HepG2 (cell line): ENCODE measurements at regions not wholly inside any gene's neighbourhood (a gene's known extent, or its start where the extent isn't known, plus 50 kb on each side); places are given as distances from the start of the nearest gene placed in this dataset.

Experiments
- ATAC-seq: fragments of 200-7000 bp; cut with Tn5 transposase; 3 replicates; pipeline ENCODE4 v1.9.1; 2020; ENCODE audit warnings: mild to moderate bottlenecking, moderate library complexity
- BruUV-seq: library from RNA; stranded (reverse); fragments of 400-500 nt; replicated peaks from 2 replicates; lab custom pipeline; 2021; lab: Mats Ljungman, UMichigan
- CTCF ChIA-PET: fragments of 300-600 bp; formaldehyde crosslinking; extraction: SDS; loops from one replicate; lab custom pipeline; 2021; ENCODE audit warnings: low total read pairs, inconsistent platforms, low intra/inter-chr PET ratio; lab: Yijun Ruan, JAX
- POLR2A ChIA-PET: fragments of 350-600 bp; sonication (Branson Sonifier 250); formaldehyde crosslinking; loops from one replicate; lab custom pipeline; 2020; ENCODE audit warnings: antibody characterized with exemption, inconsistent platforms; lab: Yijun Ruan, JAX
- DNase-seq: peaks from one replicate; pipeline ENCODE4 v3.0.0-alpha.2; 2015; ENCODE audit warnings: low spot score
- FAIRE-seq: peaks from 3 replicates; lab custom pipeline; 2011; peaks lifted over from hg19 to GRCh38; lab: Jason Lieb, UNC
- H2AFZ ChIP-seq: one replicate; pipeline ENCODE4 v1.6.1; 2011; ENCODE audit warnings: low read length, inconsistent platforms
- H3K27ac ChIP-seq: fragments of 300-600 bp; 3 replicates; pipeline ENCODE4 v1.8.0; 2011; ENCODE audit warnings: mixed run types, mild to moderate bottlenecking, mixed read lengths, low read length, inconsistent platforms; ENCODE audit not compliant: insufficient read depth; ENCODE audit errors: extremely low read length
- H3K27me3 ChIP-seq, 2 experiments: fragments of 200-600 bp in 1 of 2; 2 replicates in 1 of 2; 3 replicates in 1 of 2; pipeline versions ENCODE4 v1.6.0 to v1.8.0; 2011; ENCODE audit warnings: low read length in 2 of 2, mild to moderate bottlenecking in 2 of 2, moderate library complexity in 2 of 2, inconsistent platforms in 1 of 2; ENCODE audit not compliant: insufficient read depth in 2 of 2, control insufficient read depth in 1 of 2
- H3K36me3 ChIP-seq, 2 experiments: fragments of 200-600 bp in 1 of 2; replicated peaks in 1 of 2; 2 replicates in 1 of 2; 3 replicates in 1 of 2; pipeline versions ENCODE4 v1.5.1 to v1.8.0; 2011; ENCODE audit warnings: low read length in 2 of 2, inconsistent platforms in 1 of 2; ENCODE audit not compliant: insufficient read depth in 2 of 2, control insufficient read depth in 1 of 2
- H3K4me1 ChIP-seq: 2 replicates; pipeline ENCODE4 v1.5.1; 2012; ENCODE audit warnings: low read length, inconsistent platforms; ENCODE audit not compliant: insufficient read depth
- H3K4me2 ChIP-seq: 2 replicates; pipeline ENCODE4 v1.6.0; 2011; ENCODE audit warnings: low read depth, low read length, inconsistent platforms
- H3K4me3 ChIP-seq, 3 experiments: fragments of 200-600 bp in 1 of 3; sonication (generic), shearing (Covaris generic) in 1 of 3; replicated peaks in 1 of 3; 2 replicates each; pipeline ENCODE4 v1.5.1; 2011 to 2016; ENCODE audit warnings: low read length in 3 of 3, inconsistent platforms in 2 of 3, low read depth in 2 of 3, mild to moderate bottlenecking in 2 of 3, control low read depth in 1 of 3, mixed read lengths in 1 of 3; ENCODE audit not compliant: insufficient read depth in 1 of 3
- H3K79me2 ChIP-seq: one replicate; pipeline ENCODE4 v1.6.1; 2011; ENCODE audit warnings: low read length, inconsistent platforms; ENCODE audit not compliant: insufficient read depth
- H3K9ac ChIP-seq: 2 replicates; pipeline ENCODE4 v1.6.0; 2011; ENCODE audit warnings: mild to moderate bottlenecking, low read depth, low read length, inconsistent platforms; ENCODE audit not compliant: insufficient read depth
- H3K9me3 ChIP-seq: 2 replicates; pipeline ENCODE4 v1.5.1; 2012; ENCODE audit warnings: mild to moderate bottlenecking, low read length
- H4K20me1 ChIP-seq: 2 replicates; pipeline ENCODE4 v1.6.0; 2011; ENCODE audit warnings: inconsistent platforms, mild to moderate bottlenecking, low read length, moderate library complexity; ENCODE audit not compliant: insufficient read depth
- ARHGAP35 ChIP-seq: sonication (generic); formaldehyde crosslinking; IDR thresholded peaks from 2 replicates; pipeline ENCODE4 v1.9.0; 2022; ENCODE audit warnings: mild to moderate bottlenecking, inconsistent platforms, moderate library complexity, missing genetic modification reagents, borderline replicate concordance
- CTCF ChIP-seq: sonication (generic); formaldehyde crosslinking; IDR thresholded peaks from 2 replicates; pipeline ENCODE4 v1.5.0; 2020; ENCODE audit warnings: mild to moderate bottlenecking, missing genetic modification reagents, moderate library complexity
- DNMT1 ChIP-seq: sonication (generic); formaldehyde crosslinking; IDR thresholded peaks from 2 replicates; pipeline ENCODE4 v1.5.1; 2020; ENCODE audit warnings: mild to moderate bottlenecking, missing genetic modification reagents
- DZIP1 ChIP-seq: sonication (generic); formaldehyde crosslinking; IDR thresholded peaks from 2 replicates; pipeline ENCODE4 v1.5.0; 2020; ENCODE audit warnings: mild to moderate bottlenecking, missing genetic modification reagents
- IRF9 ChIP-seq: sonication (generic); formaldehyde crosslinking; IDR thresholded peaks from 2 replicates; pipeline ENCODE4 v1.8.0; 2022; ENCODE audit warnings: missing genetic modification reagents, mild to moderate bottlenecking, borderline replicate concordance
- SRF ChIP-seq: IDR thresholded peaks from 2 replicates; pipeline ENCODE4 v1.6.1; 2011; ENCODE audit warnings: mild to moderate bottlenecking, low read depth, low read length, moderate library complexity
- SSRP1 ChIP-seq: IDR thresholded peaks from 2 replicates; pipeline ENCODE4 v1.6.1; 2016; ENCODE audit warnings: control low read depth
- STAT5B ChIP-seq: sonication (generic); formaldehyde crosslinking; IDR thresholded peaks from 2 replicates; pipeline ENCODE4 v1.4.0; 2020; ENCODE audit warnings: missing genetic modification reagents
- THAP11 ChIP-seq: IDR thresholded peaks from 2 replicates; pipeline ENCODE4 v1.6.1; 2016; ENCODE audit warnings: missing biosample characterization, missing genetic modification reagents
- WGBS: methylation state at CpG from one replicate; pipeline ENCODE4 v1.1.6; 2017; ENCODE audit warnings: low lambda C conversion rate; 5-methylcytosine and 5-hydroxymethylcytosine counted together
- in situ Hi-C: cut with HindIII; loops from 2 replicates; pipeline ENCODE4 v1.10.0; 2017; ENCODE audit warnings: low pct_unique_long_range_greater_than_20kb; ENCODE audit not compliant: extremely low pct_ligation_motif_present
- intact Hi-C: fragments of 100-400 bp; cut with micrococcal nuclease; formaldehyde crosslinking; loops from one replicate; pipeline ENCODE4 v1.10.0; 2022; ENCODE audit not compliant: unreplicated experiment
- TF ChIP-seq, protein P1 (sequence below): sonication (generic); formaldehyde crosslinking; IDR thresholded peaks from 2 replicates; pipeline ENCODE4 v1.4.0; 2020; ENCODE audit warnings: mild to moderate bottlenecking, missing genetic modification reagents

DNA sequence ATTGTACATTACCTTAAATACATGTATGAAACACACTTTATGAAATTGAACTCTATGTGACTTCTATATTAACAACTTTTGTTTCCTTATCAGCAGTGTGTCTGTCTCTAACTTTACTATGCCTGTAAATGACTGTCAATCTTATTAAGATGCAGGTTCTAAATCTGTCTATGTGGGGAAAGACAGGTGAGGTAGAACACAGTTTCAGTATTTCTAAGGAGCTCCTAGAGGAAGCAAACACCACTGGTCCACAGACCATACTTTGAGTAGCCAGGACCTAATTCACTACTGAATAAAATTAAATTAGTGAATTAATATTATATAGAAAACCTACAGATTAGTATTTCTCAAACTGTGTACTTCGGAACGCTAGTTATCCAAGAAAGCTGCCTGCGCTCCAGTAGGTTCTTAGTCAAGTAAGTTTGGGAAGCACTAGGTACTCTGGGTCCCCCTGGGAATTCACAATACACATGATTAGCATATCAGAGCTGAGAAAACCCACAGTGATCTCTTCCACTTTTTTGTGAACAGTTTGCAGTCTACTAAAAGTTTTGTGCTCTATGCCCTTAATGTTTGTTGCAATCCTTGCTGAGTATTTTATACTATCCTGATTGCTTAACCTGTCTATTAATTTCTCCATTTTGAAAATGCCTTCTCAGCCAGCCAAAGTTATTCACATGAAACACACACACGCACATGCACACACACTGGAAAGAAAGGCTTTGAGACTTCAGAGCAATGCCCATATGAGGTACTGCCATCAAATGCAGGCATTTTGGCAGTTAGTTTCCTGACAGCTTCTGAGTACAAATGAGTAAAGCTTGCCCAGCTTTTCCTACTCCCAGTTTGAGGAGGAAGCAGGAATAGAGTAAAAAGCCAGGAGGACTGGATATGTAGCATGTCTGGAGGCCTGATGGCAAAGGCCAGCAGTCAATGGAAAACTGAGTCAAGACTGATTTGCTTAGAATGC lies 133.6 kb upstream of the CPEB2 start (continued):
- TF ChIP-seq THAP11: no peak
- TF ChIP-seq SRF: no peak
- TF ChIP-seq DZIP1 (CRISPR knock-in tag): no peak
- TF ChIP-seq DNMT1 (CRISPR knock-in tag): no peak

GRCh38 chr4:14871676-14872430 lies 130.4 kb upstream of the CPEB2 start:
- Histone ChIP-seq H3K4me1 (peaks cover 11% of the 10 kb centered on the region), H3K27me3 (no peaks in the 10 kb centered on the region), H3K4me2 (no peak overlapping the region), H3K79me2 (no peaks in the 10 kb centered on the region), H3K36me3 (no peaks in the 10 kb centered on the region), H3K9ac (no peak overlapping the region), H3K9me3 (no peaks in the 10 kb centered on the region), H3K4me3 (no peak overlapping the region), H3K27ac (no peak overlapping the region), H4K20me1 (no peaks in the 10 kb centered on the region), H2AFZ (no peak overlapping the region)
- FAIRE-seq (peak; percentile 4), ATAC-seq (peak; percentile 91), DNase-seq (peak; percentile 3)
- no TSS peak for BruUV-seq
- ChIA-PET CTCF (no interaction called here), POLR2A (no interaction called here)
- WGBS: 15% methylated on average over 4 of the region's 6 CpGs
- intact Hi-C loops: loop anchor here (1.0 to 5.0 kb wide), 2 partner anchors 130 to 290 kb away; partner anchors contain the start of gene CPEB2
- in situ Hi-C loops: no loop called here
- TF ChIP-seq, protein P1, sequence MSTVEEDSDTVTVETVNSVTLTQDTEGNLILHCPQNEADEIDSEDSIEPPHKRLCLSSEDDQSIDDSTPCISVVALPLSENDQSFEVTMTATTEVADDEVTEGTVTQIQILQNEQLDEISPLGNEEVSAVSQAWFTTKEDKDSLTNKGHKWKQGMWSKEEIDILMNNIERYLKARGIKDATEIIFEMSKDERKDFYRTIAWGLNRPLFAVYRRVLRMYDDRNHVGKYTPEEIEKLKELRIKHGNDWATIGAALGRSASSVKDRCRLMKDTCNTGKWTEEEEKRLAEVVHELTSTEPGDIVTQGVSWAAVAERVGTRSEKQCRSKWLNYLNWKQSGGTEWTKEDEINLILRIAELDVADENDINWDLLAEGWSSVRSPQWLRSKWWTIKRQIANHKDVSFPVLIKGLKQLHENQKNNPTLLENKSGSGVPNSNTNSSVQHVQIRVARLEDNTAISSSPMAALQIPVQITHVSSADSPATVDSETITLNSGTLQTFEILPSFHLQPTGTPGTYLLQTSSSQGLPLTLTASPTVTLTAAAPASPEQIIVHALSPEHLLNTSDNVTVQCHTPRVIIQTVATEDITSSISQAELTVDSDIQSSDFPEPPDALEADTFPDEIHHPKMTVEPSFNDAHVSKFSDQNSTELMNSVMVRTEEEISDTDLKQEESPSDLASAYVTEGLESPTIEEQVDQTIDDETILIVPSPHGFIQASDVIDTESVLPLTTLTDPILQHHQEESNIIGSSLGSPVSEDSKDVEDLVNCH: no peak
- TF ChIP-seq ARHGAP35 (CRISPR knock-in tag) (no peak), CTCF (peak; percentile 34; the same call in 1 of the 2 replicates), SSRP1 (no peak), STAT5B (CRISPR knock-in tag) (no peak), IRF9 (CRISPR knock-in tag) (no peak)
